Fibroblast of lung (primary cell): ENCODE measurements at regions not wholly inside any gene's neighbourhood (a gene's known extent, or its start where the extent isn't known, plus 50 kb on each side); places are given as distances from the start of the nearest gene placed in this dataset.

Source experiments
- DNase-seq, 2 donors: peaks; one replicate each; pipeline versions ENCODE4 v3.0.0 to v3.0.0-alpha.2; 2010; ENCODE audit warnings: low read depth in 2 of 2
- H2AFZ ChIP-seq: 2 replicates; pipeline ENCODE4 v1.5.1; 2012; ENCODE audit warnings: low read length, control low read depth, inconsistent platforms
- H3K27ac ChIP-seq: 2 replicates; pipeline ENCODE4 v1.5.1; 2011; ENCODE audit warnings: low read length, control low read depth; ENCODE audit not compliant: insufficient read depth
- H3K27me3 ChIP-seq: 2 replicates; pipeline ENCODE4 v1.5.1; 2011; ENCODE audit warnings: mild to moderate bottlenecking, low read length; ENCODE audit not compliant: control insufficient read depth, insufficient read depth
- H3K36me3 ChIP-seq: 2 replicates; pipeline ENCODE4 v1.5.1; 2011; ENCODE audit warnings: low read length; ENCODE audit not compliant: control insufficient read depth, insufficient read depth
- H3K4me1 ChIP-seq: 2 replicates; pipeline ENCODE4 v1.5.1; 2011; ENCODE audit warnings: low read length; ENCODE audit not compliant: control insufficient read depth, insufficient read depth; ENCODE audit errors: extremely low read depth
- H3K4me2 ChIP-seq: 2 replicates; pipeline ENCODE4 v1.5.1; 2011; ENCODE audit warnings: low read length, control low read depth; ENCODE audit not compliant: insufficient read depth; ENCODE audit errors: extremely low read depth
- H3K4me3 ChIP-seq, 4 experiments: fragments of 200-600 bp in 1 of 4; sonication (generic) in 1 of 4; replicated peaks in 1 of 4; 2 replicates each; pipeline ENCODE4 v1.5.1; 2011 to 2016; ENCODE audit warnings: low read length in 4 of 4, low read depth in 3 of 4, mild to moderate bottlenecking in 3 of 4, control low read depth in 2 of 4, inconsistent platforms in 1 of 4, mixed read lengths in 1 of 4; ENCODE audit not compliant: insufficient read depth in 1 of 4; ENCODE audit errors: control extremely low read depth in 1 of 4
- H3K79me2 ChIP-seq: 2 replicates; pipeline ENCODE4 v1.5.1; 2012; ENCODE audit warnings: mild to moderate bottlenecking, low read length, inconsistent platforms; ENCODE audit not compliant: control insufficient read depth, insufficient read depth
- H3K9ac ChIP-seq: 2 replicates; pipeline ENCODE4 v1.5.1; 2011; ENCODE audit warnings: mild to moderate bottlenecking, low read length, control low read depth; ENCODE audit not compliant: insufficient read depth
- H3K9me3 ChIP-seq: 2 replicates; pipeline ENCODE4 v1.5.1; 2012; ENCODE audit warnings: low read depth, low read length; ENCODE audit not compliant: control insufficient read depth, insufficient read depth
- H4K20me1 ChIP-seq: 2 replicates; pipeline ENCODE4 v1.5.1; 2011; ENCODE audit warnings: low read length; ENCODE audit not compliant: control insufficient read depth, insufficient read depth; ENCODE audit errors: extremely low read depth
- CTCF ChIP-seq, 2 donors: IDR thresholded peaks in 1 of 2; conservative IDR thresholded peaks in 1 of 2; 1 replicate in 1 of 2; 2 replicates in 1 of 2; pipeline ENCODE4 v1.5.1; 2011 to 2012; ENCODE audit warnings: low read length in 2 of 2, control low read depth in 1 of 2, inconsistent platforms in 1 of 2, low read depth in 1 of 2, mild to moderate bottlenecking in 1 of 2
- EZH2 ChIP-seq: IDR thresholded peaks from 2 replicates; pipeline ENCODE4 v1.5.1; 2012; ENCODE audit warnings: low read length, control low read depth, mild to moderate bottlenecking; ENCODE audit errors: missing control alignments

DNA sequence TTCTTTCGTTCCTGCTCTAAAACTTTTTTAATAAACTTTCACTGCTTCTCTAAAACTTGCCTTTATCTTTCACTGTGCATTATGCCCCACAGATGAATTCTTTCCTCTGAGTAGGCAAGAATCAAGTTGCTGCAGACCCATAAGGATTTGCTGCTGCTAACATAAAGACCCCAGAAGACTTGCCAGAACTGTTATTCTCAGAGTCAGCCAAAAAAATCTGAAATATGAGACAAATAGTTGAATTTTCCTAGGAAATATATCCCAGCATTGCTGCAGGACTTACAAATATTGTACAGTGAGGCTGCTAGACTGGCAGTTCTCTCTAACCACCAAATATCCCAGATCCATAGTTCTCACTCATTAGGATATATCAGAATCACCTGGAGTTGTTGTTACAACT is 349.1 kb upstream of the FLRT2 start:
- no peak overlapping the region for H2AFZ ChIP-seq
- no peaks in the 10 kb centered on the region for H4K20me1 ChIP-seq
- no peaks in the 10 kb centered on the region for H3K27me3 ChIP-seq
- H3K4me1 ChIP-seq = no peaks in the 10 kb centered on the region
- DNase-seq = no peak
- TF ChIP-seq EZH2 = no peak
- TF ChIP-seq CTCF (conservative IDR thresholded peaks at IDR 0.05 in 1 of 2, IDR thresholded peaks at IDR 0.05 in 1 of 2; ENCODE audit: low read depth in 1 of 2, low read length in 2 of 2) = no peak
- no peak overlapping the region for H3K27ac ChIP-seq
- no peak overlapping the region for H3K4me2 ChIP-seq
- H3K4me3 ChIP-seq = no peak overlapping the region
- H3K36me3 ChIP-seq = no peaks in the 10 kb centered on the region
- H3K79me2 ChIP-seq = no peaks in the 10 kb centered on the region
- no peaks in the 10 kb centered on the region for H3K9me3 ChIP-seq
- H3K9ac ChIP-seq = no peak overlapping the region

GRCh38 chr14:85182282-85182681 is 347.7 kb upstream of the FLRT2 start:
- no peaks in the 10 kb centered on the region for H3K79me2 ChIP-seq
- H2AFZ ChIP-seq = no peak overlapping the region

DNA sequence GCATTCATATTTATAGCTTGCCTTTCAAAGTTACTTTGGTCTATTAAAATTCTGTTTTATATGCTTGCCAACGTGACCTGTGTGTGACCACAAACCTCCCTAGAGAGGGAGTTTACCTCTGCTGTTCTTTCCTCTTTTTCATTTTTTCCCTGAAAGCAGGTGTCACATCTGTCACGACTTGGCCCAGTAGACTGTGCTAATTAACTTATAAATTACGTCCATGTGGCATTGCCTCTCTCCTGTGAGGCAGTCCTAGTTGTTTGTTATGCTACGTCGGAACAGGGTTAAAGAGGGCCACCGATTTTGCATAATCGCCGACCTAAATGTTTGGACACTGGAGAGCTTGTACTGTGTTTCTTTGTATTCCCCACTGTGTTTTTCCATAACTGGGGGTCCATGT is 343.9 kb upstream of the FLRT2 start:
- no peak overlapping the region for H3K27ac ChIP-seq
- DNase-seq = no peak
- H3K9ac ChIP-seq = no peak overlapping the region
- H3K4me2 ChIP-seq = no peak overlapping the region
- no peaks in the 10 kb centered on the region for H3K27me3 ChIP-seq
- H3K4me1 ChIP-seq = no peaks in the 10 kb centered on the region
- no peaks in the 10 kb centered on the region for H3K9me3 ChIP-seq
- no peak for TF ChIP-seq CTCF (conservative IDR thresholded peaks at IDR 0.05 in 1 of 2, IDR thresholded peaks at IDR 0.05 in 1 of 2; ENCODE audit: low read depth in 1 of 2, low read length in 2 of 2)
- H4K20me1 ChIP-seq = no peaks in the 10 kb centered on the region
- H3K4me3 ChIP-seq = no peak overlapping the region
- no peak overlapping the region for H2AFZ ChIP-seq
- H3K36me3 ChIP-seq = no peaks in the 10 kb centered on the region
- H3K79me2 ChIP-seq = no peaks in the 10 kb centered on the region

More at GRCh38 chr14:85182282-85182681, 347.7 kb upstream of the FLRT2 start:
- no peak for TF ChIP-seq CTCF (conservative IDR thresholded peaks at IDR 0.05 in 1 of 2, IDR thresholded peaks at IDR 0.05 in 1 of 2; ENCODE audit: low read depth in 1 of 2, low read length in 2 of 2)
- TF ChIP-seq EZH2 = no peak
- Histone ChIP-seq H3K9me3 (no peaks in the 10 kb centered on the region), H4K20me1 (no peaks in the 10 kb centered on the region), H3K4me2 (no peak overlapping the region), H3K4me1 (no peaks in the 10 kb centered on the region), H3K4me3 (no peak overlapping the region), H3K9ac (no peak overlapping the region), H3K27ac (no peak overlapping the region), H3K36me3 (no peaks in the 10 kb centered on the region), H3K27me3 (no peaks in the 10 kb centered on the region)
- DNase-seq = no peak
